ENCODE measurements at regions not wholly inside any gene's neighbourhood (a gene's known extent, or its start where the extent isn't known, plus 50 kb on each side); places are given as distances from the start of the nearest gene placed in this dataset.
"Not testable (repeated sequence)": the region's sequence is repeated elsewhere in the genome, so short reads cannot be mapped to it uniquely, and the experiment has no call there.

GRCh38 chr7:17440025-17440784 lies 141.8 kb downstream of the AHR start:
- not testable (repeated sequence) for DNase-seq

GRCh38 chr7:17440831-17441230 lies 142.4 kb downstream of the AHR start:
- no peak for DNase-seq

- DNase-seq: no peak
Observed at GRCh38 chr7:17441557-17441956, 143.1 kb downstream of the AHR start.

GRCh38 chr7:17444151-17444550 lies 145.7 kb downstream of the AHR start:
- no peak for DNase-seq

GRCh38 chr7:17444673-17445072 lies 146.2 kb downstream of the AHR start:
- DNase-seq: no peak

- no peak for DNase-seq
Observed at GRCh38 chr7:17446340-17446739, 147.9 kb downstream of the AHR start.

GRCh38 chr7:17447728-17448478 lies 149.5 kb downstream of the AHR start:
- DNase-seq: no peak

GRCh38 chr7:17448479-17449423 lies 150.3 kb downstream of the AHR start:
- no peak for DNase-seq

GRCh38 chr7:17456541-17456940 lies 158.1 kb downstream of the AHR start:
- DNase-seq: no peak

- no peak for DNase-seq
Observed at GRCh38 chr7:17460001-17460400, 161.5 kb downstream of the AHR start.

GRCh38 chr7:17460665-17461064 lies 162.2 kb downstream of the AHR start:
- DNase-seq: no peak

GRCh38 chr7:17462131-17462631 lies 163.7 kb downstream of the AHR start:
- no peak for DNase-seq

- no peak for DNase-seq
Observed at GRCh38 chr7:17463511-17464085, 165.1 kb downstream of the AHR start.

GRCh38 chr7:17466216-17466615 lies 167.8 kb downstream of the AHR start:
- no peak for DNase-seq

GRCh38 chr7:17467386-17467945 lies 169.0 kb downstream of the AHR start:
- no peak for DNase-seq

GRCh38 chr7:17471325-17471724 lies 172.9 kb downstream of the AHR start:
- no peak for DNase-seq

GRCh38 chr7:17472518-17472917 lies 174.1 kb downstream of the AHR start:
- DNase-seq: no peak

GRCh38 chr7:17472939-17473338 lies 174.5 kb downstream of the AHR start:
- no peak for DNase-seq

- no peak for DNase-seq
Observed at GRCh38 chr7:17474724-17475344, 176.4 kb downstream of the AHR start.

- DNase-seq: no peak
Observed at GRCh38 chr7:17477182-17477581, 178.7 kb downstream of the AHR start.

GRCh38 chr7:17481118-17481517 lies 182.7 kb downstream of the AHR start:
- DNase-seq: no peak

GRCh38 chr7:17485368-17485767 lies 186.9 kb downstream of the AHR start:
- no peak for DNase-seq
